ENCODE measurements at regions not wholly inside any gene's neighbourhood (a gene's known extent, or its start where the extent isn't known, plus 50 kb on each side); places are given as distances from the start of the nearest gene placed in this dataset.
"Not testable (repeated sequence)": the region's sequence is repeated elsewhere in the genome, so short reads cannot be mapped to it uniquely, and the experiment has no call there.

- Histone ChIP-seq H3K4me3 (ENCODE audit: low read depth in 1 of 2, low read length in 1 of 2) (no peak overlapping the region), H3K27me3 (no peaks in the 10 kb centered on the region), H3K27ac (no peak overlapping the region), H3K36me3 (no peaks in the 10 kb centered on the region), H3K4me1 (ENCODE audit: control insufficient read depth in 1 of 2, insufficient read depth in 1 of 2, low read depth in 1 of 2, low read length in 1 of 2) (no peaks in the 10 kb centered on the region), H3K9me3 (no peaks in the 10 kb centered on the region)
- no peak for TF ChIP-seq CTCF (IDR thresholded peaks at IDR 0.05)
Observed at GRCh38 chr4:122086338-122087065, 65.6 kb upstream of the BLTP1 start.

GRCh38 chr4:122083989-122084388 lies 68.1 kb upstream of the BLTP1 start:
- H3K27ac ChIP-seq: no peak overlapping the region
- no peaks in the 10 kb centered on the region for H3K9me3 ChIP-seq
- TF ChIP-seq CTCF (IDR thresholded peaks at IDR 0.05): no peak
- H3K4me1 ChIP-seq (ENCODE audit: control insufficient read depth in 1 of 2, insufficient read depth in 1 of 2, low read depth in 1 of 2, low read length in 1 of 2): no peaks in the 10 kb centered on the region
- H3K27me3 ChIP-seq: no peaks in the 10 kb centered on the region
- no peak overlapping the region for H3K4me3 ChIP-seq (ENCODE audit: low read depth in 1 of 2, low read length in 1 of 2)
- no peaks in the 10 kb centered on the region for H3K36me3 ChIP-seq

GRCh38 chr4:122083351-122083750 lies 68.8 kb upstream of the BLTP1 start:
- Histone ChIP-seq H3K27me3 (no peaks in the 10 kb centered on the region), H3K4me3 (ENCODE audit: low read depth in 1 of 2, low read length in 1 of 2) (no peak overlapping the region), H3K36me3 (no peaks in the 10 kb centered on the region), H3K27ac (no peak overlapping the region), H3K4me1 (ENCODE audit: control insufficient read depth in 1 of 2, insufficient read depth in 1 of 2, low read depth in 1 of 2, low read length in 1 of 2) (no peaks in the 10 kb centered on the region), H3K9me3 (no peaks in the 10 kb centered on the region)
- no peak for TF ChIP-seq CTCF (IDR thresholded peaks at IDR 0.05)

- Histone ChIP-seq H3K27me3 (no peaks in the 10 kb centered on the region), H3K9me3 (no peaks in the 10 kb centered on the region), H3K4me3 (ENCODE audit: low read depth in 1 of 2, low read length in 1 of 2) (no peak overlapping the region), H3K27ac (no peak overlapping the region), H3K4me1 (ENCODE audit: control insufficient read depth in 1 of 2, insufficient read depth in 1 of 2, low read depth in 1 of 2, low read length in 1 of 2) (no peaks in the 10 kb centered on the region), H3K36me3 (no peaks in the 10 kb centered on the region)
- no peak for TF ChIP-seq CTCF (IDR thresholded peaks at IDR 0.05)
Observed at GRCh38 chr4:122082661-122083060, 69.5 kb upstream of the BLTP1 start.

GRCh38 chr4:122077653-122078052 lies 74.5 kb upstream of the BLTP1 start:
- H3K4me1 ChIP-seq (ENCODE audit: control insufficient read depth in 1 of 2, insufficient read depth in 1 of 2, low read depth in 1 of 2, low read length in 1 of 2); H3K27me3 ChIP-seq; H3K27ac ChIP-seq; H3K4me3 ChIP-seq (ENCODE audit: low read depth in 1 of 2, low read length in 1 of 2); H3K9me3 ChIP-seq; H3K36me3 ChIP-seq: not testable (repeated sequence)

GRCh38 chr4:122076835-122077234 lies 75.3 kb upstream of the BLTP1 start:
- H3K36me3 ChIP-seq; H3K4me3 ChIP-seq (ENCODE audit: low read depth in 1 of 2, low read length in 1 of 2); H3K4me1 ChIP-seq (ENCODE audit: control insufficient read depth in 1 of 2, insufficient read depth in 1 of 2, low read depth in 1 of 2, low read length in 1 of 2); H3K27ac ChIP-seq; H3K27me3 ChIP-seq; H3K9me3 ChIP-seq: not testable (repeated sequence)
